ENCODE measurements at regions not wholly inside any gene's neighbourhood (a gene's known extent, or its start where the extent isn't known, plus 50 kb on each side); places are given as distances from the start of the nearest gene placed in this dataset.

DNA sequence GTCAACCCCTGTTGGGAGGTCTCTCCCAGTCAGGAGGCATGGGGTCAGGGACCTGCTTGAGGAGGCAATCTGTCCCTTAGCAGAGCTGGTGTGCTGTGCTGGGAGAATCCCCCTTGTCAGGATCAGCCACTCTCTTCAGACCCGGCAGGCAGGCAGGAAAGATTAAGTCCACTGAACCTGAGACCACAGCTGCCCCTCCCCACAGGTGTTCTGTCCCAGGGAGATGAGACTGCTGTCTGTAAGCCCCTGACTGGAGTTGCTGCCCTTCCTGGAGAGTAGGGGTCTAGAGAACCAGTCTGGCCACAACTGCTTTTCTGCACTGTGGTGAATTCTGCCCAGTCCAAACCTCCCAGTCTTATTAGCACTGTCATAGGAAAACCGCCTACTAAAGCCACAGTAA is 677.8 kb upstream of the POU3F2 start:
- no peaks in the 10 kb centered on the region for H3K36me3 ChIP-seq (ENCODE audit: insufficient read depth, low read length)
- H3K27me3 ChIP-seq (ENCODE audit: insufficient read depth, low read length, poor library complexity, severe bottlenecking): no peaks in the 10 kb centered on the region
- no peaks in the 10 kb centered on the region for H3F3A ChIP-seq (ENCODE audit: low read depth)
- H4K20me1 ChIP-seq (ENCODE audit: insufficient read depth, low read length, poor library complexity, severe bottlenecking): no peaks in the 10 kb centered on the region
- H2AFZ ChIP-seq (ENCODE audit: low read length): no peak overlapping the region
- H3K9ac ChIP-seq (ENCODE audit: low read depth, low read length, poor library complexity, severe bottlenecking): no peak overlapping the region
- H3K79me2 ChIP-seq (ENCODE audit: insufficient read depth, low read length): no peaks in the 10 kb centered on the region
- no peak overlapping the region for H3K4me2 ChIP-seq (ENCODE audit: low read depth, low read length, poor library complexity, severe bottlenecking)
- H3K9me2 ChIP-seq (replicated peaks; ENCODE audit: low read depth, low read length): no peaks in the 10 kb centered on the region
- no peak overlapping the region for H3K4me3 ChIP-seq (ENCODE audit: low read length, poor library complexity, severe bottlenecking)
- H3K4me1 ChIP-seq (ENCODE audit: insufficient read depth, low read length, poor library complexity, severe bottlenecking): no peaks in the 10 kb centered on the region
- H3K9me3 ChIP-seq (ENCODE audit: insufficient read depth, low read depth, low read length): no peaks in the 10 kb centered on the region; the same call in 1 of the 2 replicates
- TF ChIP-seq CTCF (conservative IDR thresholded peaks at IDR 0.05; ENCODE audit: low read length) (no peak), EZH2phosphoT487 (IDR thresholded peaks at IDR 0.05; ENCODE audit: borderline replicate concordance) (no peak)

DNA sequence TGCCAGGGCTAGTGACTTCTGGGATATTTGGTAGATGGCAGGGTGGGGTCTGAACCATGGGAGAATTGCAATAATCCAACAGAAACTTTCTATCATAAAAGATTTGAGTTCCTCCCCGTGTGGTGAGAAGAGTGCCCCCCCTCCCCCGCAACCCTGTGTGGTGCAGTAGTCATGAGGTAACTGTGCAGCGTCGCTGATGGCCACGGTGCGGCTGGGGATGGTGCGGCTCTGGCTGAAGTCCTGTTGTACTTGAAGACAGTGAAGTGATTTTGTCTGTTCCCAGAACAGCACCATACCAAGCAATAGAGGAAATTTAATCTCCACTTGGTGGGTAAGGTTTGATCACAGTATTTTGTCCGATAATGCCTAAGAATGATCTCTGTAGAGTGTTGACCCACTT is 654.8 kb upstream of the POU3F2 start:
- H3K4me3 ChIP-seq (ENCODE audit: low read length, poor library complexity, severe bottlenecking): no peak overlapping the region
- H2AFZ ChIP-seq (ENCODE audit: low read length): no peak overlapping the region
- no peaks in the 10 kb centered on the region for H3K79me2 ChIP-seq (ENCODE audit: insufficient read depth, low read length)
- no peaks in the 10 kb centered on the region for H3K27me3 ChIP-seq (ENCODE audit: insufficient read depth, low read length, poor library complexity, severe bottlenecking)
- no peaks in the 10 kb centered on the region for H3K4me1 ChIP-seq (ENCODE audit: insufficient read depth, low read length, poor library complexity, severe bottlenecking)
- H3K9ac ChIP-seq (ENCODE audit: low read depth, low read length, poor library complexity, severe bottlenecking): no peak overlapping the region
- no peaks in the 10 kb centered on the region for H3K9me3 ChIP-seq (ENCODE audit: insufficient read depth, low read depth, low read length)
- no peaks in the 10 kb centered on the region for H3K9me2 ChIP-seq (replicated peaks; ENCODE audit: low read depth, low read length)
- no peaks in the 10 kb centered on the region for H4K20me1 ChIP-seq (ENCODE audit: insufficient read depth, low read length, poor library complexity, severe bottlenecking)
- H3F3A ChIP-seq (ENCODE audit: low read depth): no peaks in the 10 kb centered on the region
- H3K36me3 ChIP-seq (ENCODE audit: insufficient read depth, low read length): no peaks in the 10 kb centered on the region
- no peak overlapping the region for H3K4me2 ChIP-seq (ENCODE audit: low read depth, low read length, poor library complexity, severe bottlenecking)
- TF ChIP-seq EZH2phosphoT487 (IDR thresholded peaks at IDR 0.05; ENCODE audit: borderline replicate concordance) (no peak), CTCF (conservative IDR thresholded peaks at IDR 0.05; ENCODE audit: low read length) (no peak)

DNA sequence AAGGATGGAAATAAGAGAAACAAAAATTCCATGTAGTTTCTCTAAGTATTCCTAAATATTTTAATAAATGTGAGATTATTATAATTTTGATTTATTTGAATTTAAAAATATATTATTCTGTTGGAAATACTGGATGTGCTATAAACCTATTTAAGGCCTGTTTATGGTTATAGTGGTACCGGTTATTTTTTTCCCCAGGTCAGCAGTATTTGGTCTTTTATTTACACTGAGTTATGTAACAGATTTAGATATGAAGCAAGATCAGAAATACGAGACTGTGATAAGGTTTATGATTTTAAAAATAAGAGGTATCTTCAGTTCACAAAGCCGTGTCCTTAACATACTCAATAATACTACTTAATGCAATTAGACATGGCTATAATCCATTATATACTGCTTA is 634.3 kb upstream of the POU3F2 start:
- Histone ChIP-seq H3K79me2 (ENCODE audit: insufficient read depth, low read length) (no peaks in the 10 kb centered on the region), H2AFZ (ENCODE audit: low read length) (no peak overlapping the region), H3K4me1 (ENCODE audit: insufficient read depth, low read length, poor library complexity, severe bottlenecking) (no peaks in the 10 kb centered on the region), H3F3A (ENCODE audit: low read depth) (no peaks in the 10 kb centered on the region), H3K4me3 (ENCODE audit: low read length, poor library complexity, severe bottlenecking) (no peak overlapping the region), H4K20me1 (ENCODE audit: insufficient read depth, low read length, poor library complexity, severe bottlenecking) (no peaks in the 10 kb centered on the region), H3K9me3 (ENCODE audit: insufficient read depth, low read depth, low read length) (no peaks in the 10 kb centered on the region), H3K36me3 (ENCODE audit: insufficient read depth, low read length) (no peaks in the 10 kb centered on the region), H3K4me2 (ENCODE audit: low read depth, low read length, poor library complexity, severe bottlenecking) (no peak overlapping the region), H3K9ac (ENCODE audit: low read depth, low read length, poor library complexity, severe bottlenecking) (no peak overlapping the region), H3K27me3 (ENCODE audit: insufficient read depth, low read length, poor library complexity, severe bottlenecking) (no peaks in the 10 kb centered on the region), H3K9me2 (replicated peaks; ENCODE audit: low read depth, low read length) (no peaks in the 10 kb centered on the region)
- no peak for TF ChIP-seq CTCF (conservative IDR thresholded peaks at IDR 0.05; ENCODE audit: low read length)
- TF ChIP-seq EZH2phosphoT487 (IDR thresholded peaks at IDR 0.05; ENCODE audit: borderline replicate concordance): no peak
